Endothelial cell of umbilical vein (primary cell): ENCODE measurements at regions not wholly inside any gene's neighbourhood (a gene's known extent, or its start where the extent isn't known, plus 50 kb on each side); places are given as distances from the start of the nearest gene placed in this dataset.

Source experiments
- EZH2 ChIP-seq: IDR thresholded peaks from 2 replicates; pipeline ENCODE4 v1.6.1; 2012; ENCODE audit warnings: borderline replicate concordance, low read depth, mild to moderate bottlenecking, moderate library complexity, low read length, inconsistent platforms; ENCODE audit not compliant: severe bottlenecking
- POLR2A ChIP-seq: IDR thresholded peaks from 2 replicates; pipeline ENCODE4 v1.6.1; 2012; ENCODE audit warnings: low read depth, mild to moderate bottlenecking, control low read depth, low read length
- POLR2AphosphoS5 ChIP-seq: IDR thresholded peaks from 2 replicates; pipeline ENCODE4 v1.6.1; 2012; ENCODE audit warnings: low read depth, mild to moderate bottlenecking, control low read depth, low read length, moderate library complexity; ENCODE audit not compliant: insufficient read depth
- TF ChIP-seq, protein P1 (sequence below): IDR thresholded peaks from 2 replicates; pipeline ENCODE4 v1.6.1; 2011; ENCODE audit not compliant: insufficient read depth, insufficient read length

DNA sequence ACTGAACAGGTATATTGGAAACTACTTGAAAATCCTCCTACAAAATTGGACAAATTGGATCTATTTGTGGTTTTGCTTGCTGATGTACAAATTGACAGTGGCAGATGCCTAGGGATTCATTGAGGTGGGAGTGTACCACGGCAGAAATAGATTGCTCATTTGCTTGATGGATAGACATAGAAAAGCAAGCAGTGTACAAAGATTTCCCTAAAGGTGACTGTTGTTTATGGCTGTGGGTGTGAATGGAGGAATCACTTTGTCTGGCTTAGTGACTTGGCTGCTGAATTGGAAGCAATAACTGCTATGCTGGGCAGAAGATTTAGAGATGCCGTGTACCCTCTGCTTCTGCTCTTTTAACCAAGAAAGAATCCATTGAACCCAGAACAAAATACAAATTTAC, 191.0 kb upstream of the GRID2 start:
- TF ChIP-seq EZH2 (no peak), POLR2AphosphoS5 (no peak), POLR2A (no peak)
- TF ChIP-seq, protein P1, sequence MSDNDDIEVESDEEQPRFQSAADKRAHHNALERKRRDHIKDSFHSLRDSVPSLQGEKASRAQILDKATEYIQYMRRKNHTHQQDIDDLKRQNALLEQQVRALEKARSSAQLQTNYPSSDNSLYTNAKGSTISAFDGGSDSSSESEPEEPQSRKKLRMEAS: no peak
